ENCODE measurements at regions not wholly inside any gene's neighbourhood (a gene's known extent, or its start where the extent isn't known, plus 50 kb on each side); places are given as distances from the start of the nearest gene placed in this dataset.

- Histone ChIP-seq H3K4me3 (ENCODE audit: insufficient read depth, low read length, poor library complexity, severe bottlenecking) (no peak overlapping the region), H3K9me2 (replicated peaks; ENCODE audit: insufficient read depth, low read length) (no peaks in the 10 kb centered on the region), H3K9ac (ENCODE audit: low read length) (no peak overlapping the region), H3F3A (ENCODE audit: insufficient read depth) (no peaks in the 10 kb centered on the region), H2AFZ (ENCODE audit: low read depth, low read length, severe bottlenecking) (no peak overlapping the region), H3K79me2 (ENCODE audit: insufficient read depth, low read length) (no peaks in the 10 kb centered on the region), H3K27me3 (ENCODE audit: low read length) (no peaks in the 10 kb centered on the region), H3K27ac (ENCODE audit: low read depth, low read length) (no peak overlapping the region), H4K20me1 (ENCODE audit: low read depth, low read length) (no peaks in the 10 kb centered on the region), H3K36me3 (ENCODE audit: low read length) (no peaks in the 10 kb centered on the region), H3K9me3 (ENCODE audit: insufficient read depth, low read length) (no peaks in the 10 kb centered on the region), H3K4me2 (ENCODE audit: low read depth, low read length, poor library complexity, severe bottlenecking) (no peak overlapping the region)
- TF ChIP-seq EZH2phosphoT487 (conservative IDR thresholded peaks at IDR 0.05; ENCODE audit: low read length) (no peak), CTCF (IDR thresholded peaks at IDR 0.05; ENCODE audit: insufficient read depth, low read length, poor library complexity, severe bottlenecking) (no peak)
Measured at GRCh38 chr10:10149899-10150298, 867.8 kb upstream of the CELF2 start.

GRCh38 chr10:10156917-10157600 lies 860.6 kb upstream of the CELF2 start:
- no peaks in the 10 kb centered on the region for H3F3A ChIP-seq (ENCODE audit: insufficient read depth)
- H4K20me1 ChIP-seq (ENCODE audit: low read depth, low read length): no peaks in the 10 kb centered on the region
- no peak overlapping the region for H3K4me2 ChIP-seq (ENCODE audit: low read depth, low read length, poor library complexity, severe bottlenecking)
- no peak overlapping the region for H3K27ac ChIP-seq (ENCODE audit: low read depth, low read length)
- H3K9me3 ChIP-seq (ENCODE audit: insufficient read depth, low read length): no peaks in the 10 kb centered on the region
- H3K27me3 ChIP-seq (ENCODE audit: low read length): no peaks in the 10 kb centered on the region
- no peak overlapping the region for H2AFZ ChIP-seq (ENCODE audit: low read depth, low read length, severe bottlenecking)
- no peak for TF ChIP-seq EZH2phosphoT487 (conservative IDR thresholded peaks at IDR 0.05; ENCODE audit: low read length)
- H3K9me2 ChIP-seq (replicated peaks; ENCODE audit: insufficient read depth, low read length): no peaks in the 10 kb centered on the region
- H3K4me3 ChIP-seq (ENCODE audit: insufficient read depth, low read length, poor library complexity, severe bottlenecking): no peak overlapping the region
- H3K9ac ChIP-seq (ENCODE audit: low read length): no peak overlapping the region
- H3K79me2 ChIP-seq (ENCODE audit: insufficient read depth, low read length): no peaks in the 10 kb centered on the region
- no peaks in the 10 kb centered on the region for H3K36me3 ChIP-seq (ENCODE audit: low read length)

- H3K36me3 ChIP-seq (ENCODE audit: low read length): no peaks in the 10 kb centered on the region
Measured at GRCh38 chr10:10160821-10161312, 856.8 kb upstream of the CELF2 start.

More at GRCh38 chr10:10160821-10161312, 856.8 kb upstream of the CELF2 start:
- no peak overlapping the region for H3K9ac ChIP-seq (ENCODE audit: low read length)
- H3K79me2 ChIP-seq (ENCODE audit: insufficient read depth, low read length): no peaks in the 10 kb centered on the region
- H4K20me1 ChIP-seq (ENCODE audit: low read depth, low read length): no peaks in the 10 kb centered on the region
- H3K9me3 ChIP-seq (ENCODE audit: insufficient read depth, low read length): no peaks in the 10 kb centered on the region
- H3K4me3 ChIP-seq (ENCODE audit: insufficient read depth, low read length, poor library complexity, severe bottlenecking): no peak overlapping the region
- no peak overlapping the region for H3K27ac ChIP-seq (ENCODE audit: low read depth, low read length)
- TF ChIP-seq CTCF (IDR thresholded peaks at IDR 0.05; ENCODE audit: insufficient read depth, low read length, poor library complexity, severe bottlenecking) (no peak), EZH2phosphoT487 (conservative IDR thresholded peaks at IDR 0.05; ENCODE audit: low read length) (no peak)
- no peak overlapping the region for H2AFZ ChIP-seq (ENCODE audit: low read depth, low read length, severe bottlenecking)
- H3K27me3 ChIP-seq (ENCODE audit: low read length): no peaks in the 10 kb centered on the region
- no peaks in the 10 kb centered on the region for H3K9me2 ChIP-seq (replicated peaks; ENCODE audit: insufficient read depth, low read length)
- no peak overlapping the region for H3K4me2 ChIP-seq (ENCODE audit: low read depth, low read length, poor library complexity, severe bottlenecking)
- no peaks in the 10 kb centered on the region for H3F3A ChIP-seq (ENCODE audit: insufficient read depth)
